ENCODE measurements at regions not wholly inside any gene's neighbourhood (a gene's known extent, or its start where the extent isn't known, plus 50 kb on each side); places are given as distances from the start of the nearest gene placed in this dataset.

GRCh38 chr11:113602483-113602882 is 103.6 kb downstream of the TMPRSS5 start:
- TF ChIP-seq EZH2 (IDR thresholded peaks at IDR 0.05; ENCODE audit: insufficient read depth, poor library complexity, severe bottlenecking): no peak
- TF ChIP-seq EZH2phosphoT487 (IDR thresholded peaks at IDR 0.05; ENCODE audit: insufficient read depth, low read depth): no peak

Measured in GM23248 (cell line).